K562 (cell line): ENCODE measurements at regions not wholly inside any gene's neighbourhood (a gene's known extent, or its start where the extent isn't known, plus 50 kb on each side); places are given as distances from the start of the nearest gene placed in this dataset.

Experiments
- ATAC-seq: fragments of 200-7000 bp; cut with Tn5 transposase; 3 replicates; pipeline ENCODE4 v1.9.1; 2020; ENCODE audit warnings: moderate library complexity
- BruUV-seq: library from RNA; stranded (reverse); fragments of 400-500 nt; replicated peaks from 2 replicates; lab custom pipeline; 2021; lab: Mats Ljungman, UMichigan
- CTCF ChIA-PET: fragments of 300-600 bp; formaldehyde crosslinking; extraction: SDS; loops from one replicate; lab custom pipeline; 2021; ENCODE audit warnings: low intra/inter-chr PET ratio; lab: Yijun Ruan, JAX
- POLR2A ChIA-PET: fragments of 300-600, 350-650 bp; sonication (Branson Sonifier 250); formaldehyde crosslinking; extraction: SDS; loops from one replicate; lab custom pipeline; 2021; ENCODE audit warnings: antibody characterized with exemption, inconsistent platforms; lab: Yijun Ruan, JAX
- DNase-seq, 4 experiments: peaks; one replicate each; pipeline versions ENCODE4 v3.0.0 to v3.0.0-alpha.2; 2011 to 2018; ENCODE audit warnings: low spot score in 3 of 4, mixed read lengths in 3 of 4; ENCODE audit errors: extremely low read depth in 1 of 4
- FAIRE-seq: peaks from 2 replicates; lab custom pipeline; 2011; peaks lifted over from hg19 to GRCh38; lab: Jason Lieb, UNC
- H2AFZ ChIP-seq: 2 replicates; pipeline ENCODE4 v1.6.0; 2011; ENCODE audit warnings: low read depth, low read length, control low read depth, inconsistent platforms
- H3K27ac ChIP-seq: fragments of 200-600 bp; 3 replicates; pipeline ENCODE4 v1.8.0; 2011; ENCODE audit warnings: low read depth, mild to moderate bottlenecking, control low read depth, inconsistent platforms, low read length, moderate library complexity, mixed read lengths; ENCODE audit errors: extremely low read depth
- H3K27me3 ChIP-seq, 2 experiments: fragments of 300-600 bp in 1 of 2; 2 replicates in 1 of 2; 3 replicates in 1 of 2; pipeline versions ENCODE4 v1.6.0 to v1.8.0; 2011; ENCODE audit warnings: inconsistent platforms in 2 of 2, low read length in 2 of 2, mild to moderate bottlenecking in 1 of 2, mixed read lengths in 1 of 2, moderate library complexity in 1 of 2; ENCODE audit not compliant: control insufficient read depth in 2 of 2, insufficient read depth in 2 of 2
- H3K36me3 ChIP-seq: fragments of 300-600 bp; 3 replicates; pipeline ENCODE4 v1.8.0; 2011; ENCODE audit warnings: mild to moderate bottlenecking, low read length, inconsistent platforms; ENCODE audit not compliant: control insufficient read depth, insufficient read depth
- H3K4me1 ChIP-seq, 2 experiments: fragments of 200-600 bp in 1 of 2; replicated peaks in 1 of 2; 2 replicates in 1 of 2; 3 replicates in 1 of 2; pipeline versions ENCODE4 v1.5.1 to v1.8.0; 2011; ENCODE audit warnings: inconsistent platforms in 2 of 2, low read length in 2 of 2, mild to moderate bottlenecking in 1 of 2, mixed read lengths in 1 of 2, moderate library complexity in 1 of 2; ENCODE audit not compliant: control insufficient read depth in 2 of 2, insufficient read depth in 2 of 2
- H3K4me2 ChIP-seq: 2 replicates; pipeline ENCODE4 v1.6.1; 2011; ENCODE audit warnings: low read length, control low read depth, inconsistent platforms, mixed read lengths; ENCODE audit not compliant: insufficient read depth
- H3K4me3 ChIP-seq: fragments of 200-600 bp; sonication (generic), shearing (Covaris generic); 2 replicates; pipeline ENCODE4 v1.5.1; 2016; ENCODE audit warnings: control low read depth, inconsistent platforms
- H3K79me2 ChIP-seq: fragments of 200-600 bp; 3 replicates; pipeline ENCODE4 v1.8.0; 2011; ENCODE audit warnings: low read length, inconsistent platforms; ENCODE audit not compliant: control insufficient read depth, insufficient read depth
- H3K9ac ChIP-seq, 2 experiments: 2 replicates each; pipeline versions ENCODE4 v1.6.0 to v1.6.1; 2011; ENCODE audit warnings: low read depth in 2 of 2, low read length in 2 of 2, control low read depth in 1 of 2, inconsistent platforms in 1 of 2, mild to moderate bottlenecking in 1 of 2, mixed read lengths in 1 of 2; ENCODE audit not compliant: insufficient read depth in 1 of 2
- H3K9me1 ChIP-seq: one replicate; pipeline ENCODE4 v1.6.0; 2011; ENCODE audit warnings: inconsistent platforms, mild to moderate bottlenecking, low read length, moderate library complexity; ENCODE audit not compliant: control insufficient read depth, insufficient read depth
- H3K9me3 ChIP-seq: replicated peaks from 2 replicates; pipeline ENCODE4 v1.5.1; 2011; ENCODE audit warnings: low read depth, low read length, inconsistent platforms; ENCODE audit not compliant: control insufficient read depth, insufficient read depth
- H4K20me1 ChIP-seq: replicated peaks from 2 replicates; pipeline ENCODE4 v1.6.1; 2011; ENCODE audit warnings: low read length, inconsistent platforms, mixed read lengths; ENCODE audit not compliant: control insufficient read depth, insufficient read depth
- CREBBP ChIP-seq: IDR thresholded peaks from one replicate; pipeline ENCODE4 v1.6.1; 2012; ENCODE audit warnings: low read depth, mild to moderate bottlenecking, control low read depth, inconsistent platforms, low read length
- CUX1 ChIP-seq: fragments of 200-800 bp; sonication (Bioruptor generic); IDR thresholded peaks from 2 replicates; pipeline ENCODE4 v1.6.1; 2016; ENCODE audit warnings: missing genetic modification characterization, missing compliant biosample characterization
- HOXB6 ChIP-seq: fragments of 250-450 bp; sonication (Bioruptor Pico); IDR thresholded peaks from 2 replicates; pipeline ENCODE4 v1.5.1; 2022; ENCODE audit warnings: mild to moderate bottlenecking, borderline replicate concordance
- POU5F1 ChIP-seq: fragments of 150-350 bp; IDR thresholded peaks from 2 replicates; pipeline ENCODE4 v1.6.1; 2014; ENCODE audit warnings: borderline replicate concordance, low read length, low read depth, mild to moderate bottlenecking; ENCODE audit not compliant: partially characterized antibody
- SIX5 ChIP-seq, 2 experiments: IDR thresholded peaks; 2 replicates each; pipeline ENCODE4 v1.6.1; 2011; ENCODE audit warnings: low read length in 2 of 2, borderline replicate concordance in 1 of 2, low read depth in 1 of 2, mild to moderate bottlenecking in 1 of 2, moderate library complexity in 1 of 2; ENCODE audit not compliant: insufficient read depth in 1 of 2
- TGIF2 ChIP-seq: sonication (generic); formaldehyde crosslinking; IDR thresholded peaks from 2 replicates; pipeline ENCODE4 v1.8.1; 2022; ENCODE audit warnings: mild to moderate bottlenecking, missing genetic modification reagents, moderate library complexity
- ZC3H8 ChIP-seq: fragments of 450-650 bp; IDR thresholded peaks from 2 replicates; pipeline ENCODE4 v1.6.1; 2017
- ZNF133 ChIP-seq: fragments of 250-450 bp; sonication (Bioruptor Pico); IDR thresholded peaks from 2 replicates; pipeline ENCODE4 v1.4.0; 2020; ENCODE audit warnings: mild to moderate bottlenecking
- ZNF436 ChIP-seq: fragments of 250-450, 450-650 bp; sonication (Bioruptor Pico); formaldehyde crosslinking; IDR thresholded peaks from 2 replicates; pipeline ENCODE4 v1.7.0; 2020; ENCODE audit warnings: mild to moderate bottlenecking
- WGBS: fragments of 100-300 bp; shearing (Covaris generic); methylation state at CpG from one replicate; pipeline ENCODE4 v1.1.6; 2016; ENCODE audit warnings: low coverage, mixed read lengths; ENCODE audit not compliant: insufficient coverage; ENCODE audit errors: missing lambda C conversion rate; 5-methylcytosine and 5-hydroxymethylcytosine counted together
- in situ Hi-C: fragments of 300-500 bp; cut with MboI; formaldehyde crosslinking; loops from 4 replicates; pipeline ENCODE4 v1.15.0; 2018; ENCODE audit warnings: inconsistent platforms, mixed read lengths
- intact Hi-C: fragments of 100-400 bp; cut with micrococcal nuclease; formaldehyde crosslinking; loops from 2 replicates; pipeline ENCODE4 v1.14.2; 2022
- TF ChIP-seq, protein P1 (sequence below): IDR thresholded peaks from 3 replicates; pipeline ENCODE4 v1.6.1; 2011; ENCODE audit warnings: borderline replicate concordance, mild to moderate bottlenecking; ENCODE audit not compliant: insufficient read length, insufficient read depth

DNA sequence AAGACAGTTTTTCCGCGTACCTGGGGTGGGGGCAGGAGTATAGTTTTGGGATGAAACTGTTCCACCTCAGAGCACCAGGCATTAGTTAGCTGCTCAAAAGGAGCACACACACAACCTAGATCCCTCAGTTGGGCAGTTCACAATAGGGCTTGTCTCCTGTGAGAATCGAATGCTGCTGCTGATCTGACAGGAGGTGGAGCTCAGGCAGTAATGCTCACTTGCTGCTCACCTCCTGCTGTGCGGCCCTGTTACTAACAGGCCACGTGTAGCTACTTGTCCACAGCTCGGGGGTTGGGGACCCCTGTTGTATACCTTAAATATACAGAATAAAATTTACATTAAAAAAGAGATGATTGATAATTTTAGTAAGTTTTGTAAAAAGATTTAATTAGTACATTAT, 191.5 kb downstream of the SLC7A11 start:
- Histone ChIP-seq H3K4me2 (no peak overlapping the region), H3K9ac (no peak overlapping the region), H3K9me1 (no peaks in the 10 kb centered on the region), H4K20me1 (no peaks in the 10 kb centered on the region), H3K27ac (no peak overlapping the region), H3K4me1 (0 out of 5 replicates have a peak, but pooled peaks cover 0 to 4% of the 10 kb centered on the region in 2 experiments), H2AFZ (no peak overlapping the region), H3K79me2 (no peaks in the 10 kb centered on the region), H3K27me3 (no peaks in the 10 kb centered on the region), H3K36me3 (no peaks in the 10 kb centered on the region), H3K9me3 (no peaks in the 10 kb centered on the region)
- POLR2A ChIA-PET: no interaction called here
- FAIRE-seq: no peak
- in situ Hi-C loops (no loop called here), intact Hi-C loops (no loop called here)
- ATAC-seq: no peak
- 22% methylated on average over 6 of the region's 6 CpGs for WGBS
- CTCF ChIA-PET: no interaction called here
- DNase-seq: no peak
- TF ChIP-seq HOXB6: no peak
- TF ChIP-seq CREBBP: no peak
- TF ChIP-seq POU5F1: no peak
- TF ChIP-seq SIX5 (IDR thresholded peaks at IDR 0.05; ENCODE audit: borderline replicate concordance in 1 of 2, insufficient read depth in 1 of 2, low read depth in 1 of 2, low read length in 2 of 2): no peak
- TF ChIP-seq, all 486 proteins: peak for 0
- no peak overlapping the region for H3K4me3 ChIP-seq
- no TSS peak for BruUV-seq

GRCh38 chr4:138049355-138049754, 192.8 kb downstream of the SLC7A11 start:
- no peak for FAIRE-seq
- TF ChIP-seq ZNF436: no peak
- no peak for TF ChIP-seq CUX1 (CRISPR knock-in tag)
- no peak for TF ChIP-seq HOXB6
- TF ChIP-seq TGIF2: no peak
- no peak for TF ChIP-seq ZC3H8
- TF ChIP-seq, protein P1, sequence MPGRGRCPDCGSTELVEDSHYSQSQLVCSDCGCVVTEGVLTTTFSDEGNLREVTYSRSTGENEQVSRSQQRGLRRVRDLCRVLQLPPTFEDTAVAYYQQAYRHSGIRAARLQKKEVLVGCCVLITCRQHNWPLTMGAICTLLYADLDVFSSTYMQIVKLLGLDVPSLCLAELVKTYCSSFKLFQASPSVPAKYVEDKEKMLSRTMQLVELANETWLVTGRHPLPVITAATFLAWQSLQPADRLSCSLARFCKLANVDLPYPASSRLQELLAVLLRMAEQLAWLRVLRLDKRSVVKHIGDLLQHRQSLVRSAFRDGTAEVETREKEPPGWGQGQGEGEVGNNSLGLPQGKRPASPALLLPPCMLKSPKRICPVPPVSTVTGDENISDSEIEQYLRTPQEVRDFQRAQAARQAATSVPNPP: no peak
- no peak for TF ChIP-seq ZNF133 (CRISPR knock-in tag)

More at GRCh38 chr4:138049355-138049754, 192.8 kb downstream of the SLC7A11 start:
- no peaks in the 10 kb centered on the region for H3K27me3 ChIP-seq
- no peak overlapping the region for H3K4me3 ChIP-seq
- no peaks in the 10 kb centered on the region for H3K9me1 ChIP-seq
- H2AFZ ChIP-seq: no peak overlapping the region
- intact Hi-C loops (no loop called here), in situ Hi-C loops (loop anchor here (25.0 kb wide), 1 partner anchor 813 kb away; no protein-coding TSS in a partner anchor)
- no peaks in the 10 kb centered on the region for H3K9me3 ChIP-seq
- no peaks in the 10 kb centered on the region for H3K79me2 ChIP-seq
- POLR2A ChIA-PET: no interaction called here
- no peaks in the 10 kb centered on the region for H3K36me3 ChIP-seq
- DNase-seq (no peak), ATAC-seq (no peak)
- WGBS: 11% methylated on average over 5 of the region's 5 CpGs
- no peaks in the 10 kb centered on the region for H4K20me1 ChIP-seq
- no TSS peak for BruUV-seq
- H3K27ac ChIP-seq: no peak overlapping the region
- CTCF ChIA-PET: no interaction called here
- H3K4me1 ChIP-seq: 0 out of 5 replicates have a peak, but pooled peaks cover 0 to 4% of the 10 kb centered on the region in 2 experiments
- no peak overlapping the region for H3K9ac ChIP-seq
- no peak overlapping the region for H3K4me2 ChIP-seq
